Activated gamma-delta T cell treated with Interleukin-2 at 50 U/mL for 16 hours (primary cell): ENCODE measurements at regions not wholly inside any gene's neighbourhood (a gene's known extent, or its start where the extent isn't known, plus 50 kb on each side); places are given as distances from the start of the nearest gene placed in this dataset.
"Not testable (repeated sequence)": the region's sequence is repeated elsewhere in the genome, so short reads cannot be mapped to it uniquely, and the experiment has no call there.

Experiments
- DNase-seq: peaks from one replicate; pipeline ENCODE4 v3.0.0-alpha.2; 2020

- not testable (repeated sequence) for DNase-seq
Observed at GRCh38 chr2:132332345-132333033, 84.1 kb upstream of the GPR39 start.

- DNase-seq, result not testable (repeated sequence)
Observed at GRCh38 chr2:132337135-132337534, 79.5 kb upstream of the GPR39 start.

- DNase-seq, result not testable (repeated sequence)
Observed at GRCh38 chr2:132337844-132338243, 78.8 kb upstream of the GPR39 start.

- not testable (repeated sequence) for DNase-seq
Observed at GRCh38 chr2:132347041-132347780, 69.4 kb upstream of the GPR39 start.

GRCh38 chr2:132349092-132349687 lies 67.4 kb upstream of the GPR39 start:
- not testable (repeated sequence) for DNase-seq

GRCh38 chr2:132351668-132352067 lies 64.9 kb upstream of the GPR39 start:
- not testable (repeated sequence) for DNase-seq

GRCh38 chr2:132352481-132353001 lies 64.1 kb upstream of the GPR39 start:
- not testable (repeated sequence) for DNase-seq

GRCh38 chr2:132353380-132353779 lies 63.2 kb upstream of the GPR39 start:
- not testable (repeated sequence) for DNase-seq

GRCh38 chr2:132360964-132361363 lies 55.6 kb upstream of the GPR39 start:
- not testable (repeated sequence) for DNase-seq

GRCh38 chr2:132361498-132361897 lies 55.1 kb upstream of the GPR39 start:
- DNase-seq, result not testable (repeated sequence)

- DNase-seq, result not testable (repeated sequence)
Observed at GRCh38 chr2:132363352-132363751, 53.3 kb upstream of the GPR39 start.

GRCh38 chr2:132365963-132366362 lies 50.6 kb upstream of the GPR39 start:
- not testable (repeated sequence) for DNase-seq

- DNase-seq, result no peak
Observed at GRCh38 chr2:132366421-132367180, 50.0 kb upstream of the GPR39 start.
